GM23338 (cell line): ENCODE measurements at regions not wholly inside any gene's neighbourhood (a gene's known extent, or its start where the extent isn't known, plus 50 kb on each side); places are given as distances from the start of the nearest gene placed in this dataset.

Source experiments
- ATAC-seq: fragments of 200-7000 bp; cut with Tn5 transposase; 3 replicates; pipeline ENCODE4 v1.9.1; 2020
- DNase-seq: peaks from one replicate; pipeline ENCODE4 v3.0.0-alpha.2; 2015; ENCODE audit warnings: low spot score
- H2AFZ ChIP-seq: fragments of 200-600 bp; sonication (generic); 2 replicates; pipeline ENCODE4 v1.8.0; 2016; ENCODE audit warnings: antibody characterized with exemption, mild to moderate bottlenecking, moderate library complexity
- H3F3A ChIP-seq: fragments of 200-600 bp; sonication (generic); replicated peaks from 2 replicates; pipeline ENCODE4 v1.8.0; 2017; ENCODE audit warnings: antibody characterized with exemption, mixed run types, low read depth
- H3K27ac ChIP-seq: fragments of 200-600 bp; sonication (generic); 2 replicates; pipeline ENCODE4 v1.6.1; 2016; ENCODE audit warnings: low read depth
- H3K27me3 ChIP-seq: fragments of 200-600 bp; sonication (generic); 2 replicates; pipeline ENCODE4 v1.8.0; 2016; ENCODE audit warnings: mild to moderate bottlenecking, mixed run types, moderate library complexity; ENCODE audit not compliant: insufficient read depth
- H3K36me3 ChIP-seq: fragments of 200-600 bp; sonication (generic); 2 replicates; pipeline ENCODE4 v1.8.0; 2016; ENCODE audit warnings: mild to moderate bottlenecking; ENCODE audit not compliant: insufficient read depth
- H3K4me1 ChIP-seq: fragments of 200-600 bp; sonication (generic); 2 replicates; pipeline ENCODE4 v1.8.0; 2016; ENCODE audit warnings: mild to moderate bottlenecking, moderate library complexity; ENCODE audit not compliant: insufficient read depth
- H3K4me2 ChIP-seq: fragments of 200-600 bp; sonication (generic); 2 replicates; pipeline ENCODE4 v1.7.1; 2017; ENCODE audit warnings: mixed run types
- H3K4me3 ChIP-seq: fragments of 200-600 bp; sonication (generic); 2 replicates; pipeline ENCODE4 v1.6.1; 2016; ENCODE audit warnings: mixed run types
- H3K79me2 ChIP-seq: fragments of 200-600 bp; sonication (generic); replicated peaks from 2 replicates; pipeline ENCODE4 v1.8.0; 2017; ENCODE audit warnings: mild to moderate bottlenecking; ENCODE audit not compliant: insufficient read depth
- H3K9me2 ChIP-seq: fragments of 200-600 bp; sonication (generic); 2 replicates; pipeline ENCODE4 v1.8.0; 2017; ENCODE audit not compliant: insufficient read depth
- H4K20me1 ChIP-seq: fragments of 200-600 bp; sonication (generic); replicated peaks from 2 replicates; pipeline ENCODE4 v1.8.0; 2017; ENCODE audit warnings: mild to moderate bottlenecking; ENCODE audit not compliant: insufficient read depth
- H3K27ac Mint-ChIP-seq: 2 replicates; pipeline ENCODE4 v1.8.0; 2020; ENCODE audit warnings: inconsistent platforms, mild to moderate bottlenecking, moderate library complexity, mixed read lengths
- H3K27me3 Mint-ChIP-seq: 3 replicates; pipeline ENCODE4 v1.8.0; 2022; ENCODE audit warnings: low read depth, mild to moderate bottlenecking, moderate library complexity, mixed read lengths, inconsistent platforms; ENCODE audit not compliant: insufficient read depth, poor library complexity
- H3K36me3 Mint-ChIP-seq: 3 replicates; pipeline ENCODE4 v1.8.0; 2021; ENCODE audit warnings: low read depth, mild to moderate bottlenecking, inconsistent platforms, moderate library complexity, mixed read lengths
- H3K4me1 Mint-ChIP-seq: 3 replicates; pipeline ENCODE4 v1.8.0; 2020; ENCODE audit warnings: mild to moderate bottlenecking, inconsistent platforms, mixed read lengths
- H3K4me3 Mint-ChIP-seq: 3 replicates; pipeline ENCODE4 v1.8.0; 2021; ENCODE audit warnings: moderate library complexity, mild to moderate bottlenecking, inconsistent platforms, mixed read lengths
- H3K9me3 Mint-ChIP-seq: 3 replicates; pipeline ENCODE4 v1.8.0; 2020; ENCODE audit warnings: moderate library complexity, mild to moderate bottlenecking, inconsistent platforms, mixed read lengths
- CREB1 ChIP-seq: fragments of 250-450 bp; sonication (Bioruptor Pico); IDR thresholded peaks from 2 replicates; pipeline ENCODE4 v1.5.0; 2020; ENCODE audit warnings: low read depth, mild to moderate bottlenecking, moderate library complexity
- CTCF ChIP-seq, 2 experiments: fragments of 200-600 bp in 1 of 2; sonication (generic) in 1 of 2; conservative IDR thresholded peaks; 2 replicates each; pipeline versions ENCODE4 v1.5.1 to v1.6.1; 2016 to 2017; ENCODE audit warnings: antibody characterized with exemption in 2 of 2, low read depth in 2 of 2, mild to moderate bottlenecking in 2 of 2, moderate library complexity in 1 of 2
- ETS1 ChIP-seq: IDR thresholded peaks from 2 replicates; pipeline ENCODE4 v1.6.1; 2016; ENCODE audit warnings: antibody characterized with exemption
- EZH2 ChIP-seq: fragments of 200-600 bp; sonication (generic); IDR thresholded peaks from one replicate; pipeline ENCODE4 v1.8.0; 2017; ENCODE audit warnings: antibody characterized with exemption, mild to moderate bottlenecking, low read depth; ENCODE audit not compliant: unreplicated experiment
- EZH2phosphoT487 ChIP-seq: fragments of 200-600 bp; sonication (generic); IDR thresholded peaks from one replicate; pipeline ENCODE4 v1.8.1; 2018; ENCODE audit warnings: antibody characterized with exemption; ENCODE audit not compliant: unreplicated experiment
- JUNB ChIP-seq: IDR thresholded peaks from one replicate; pipeline ENCODE4 v1.6.1; 2016; ENCODE audit warnings: antibody characterized with exemption; ENCODE audit not compliant: unreplicated experiment
- POLR2AphosphoS5 ChIP-seq: IDR thresholded peaks from 2 replicates; pipeline ENCODE4 v1.6.1; 2016; ENCODE audit warnings: antibody characterized with exemption, low read depth
- REST ChIP-seq: IDR thresholded peaks from one replicate; pipeline ENCODE4 v1.6.1; 2018; ENCODE audit warnings: antibody characterized with exemption; ENCODE audit not compliant: unreplicated experiment
- STAT1 ChIP-seq: IDR thresholded peaks from one replicate; pipeline ENCODE4 v1.6.1; 2016; ENCODE audit warnings: antibody characterized with exemption; ENCODE audit not compliant: unreplicated experiment
- ZNF114 ChIP-seq: fragments of 250-450 bp; sonication (Bioruptor Pico); IDR thresholded peaks from 2 replicates; pipeline ENCODE4 v1.5.0; 2020; ENCODE audit warnings: mild to moderate bottlenecking, moderate library complexity
- ZNF331 ChIP-seq: fragments of 250-450 bp; sonication (Bioruptor Pico); IDR thresholded peaks from 2 replicates; pipeline ENCODE4 v1.5.0; 2020; ENCODE audit warnings: low read depth, mild to moderate bottlenecking, moderate library complexity

GRCh38 chr3:164267053-164267452 is 811.2 kb downstream of the SI start:
- no peak overlapping the region for H3K27ac Mint-ChIP-seq
- DNase-seq = no peak
- H3K36me3 ChIP-seq = no peaks in the 10 kb centered on the region
- H3F3A ChIP-seq = no peaks in the 10 kb centered on the region
- no peak overlapping the region for H3K4me3 ChIP-seq
- no peak overlapping the region for H3K4me2 ChIP-seq
- H3K4me3 Mint-ChIP-seq = no peak overlapping the region
- H3K9me2 ChIP-seq = no peaks in the 10 kb centered on the region; the same call in 1 of the 2 replicates
- H3K9me3 Mint-ChIP-seq = no peaks in the 10 kb centered on the region; the same call in 2 of the 3 replicates
- H4K20me1 ChIP-seq = no peaks in the 10 kb centered on the region
- no peaks in the 10 kb centered on the region for H3K4me1 ChIP-seq
- H3K27ac ChIP-seq = no peak overlapping the region
- no peaks in the 10 kb centered on the region for H3K27me3 Mint-ChIP-seq
- no peaks in the 10 kb centered on the region for H3K4me1 Mint-ChIP-seq
- no peaks in the 10 kb centered on the region for H3K79me2 ChIP-seq
- no peaks in the 10 kb centered on the region for H3K27me3 ChIP-seq
- no peaks in the 10 kb centered on the region for H3K36me3 Mint-ChIP-seq
- ATAC-seq = no peak
- TF ChIP-seq POLR2AphosphoS5 (no peak), JUNB (no peak), CREB1 (no peak), ZNF114 (CRISPR knock-in tag) (no peak), ETS1 (no peak), ZNF331 (CRISPR knock-in tag) (no peak), EZH2phosphoT487 (no peak), CTCF (conservative IDR thresholded peaks at IDR 0.05; ENCODE audit: low read depth in 2 of 2) (no peak), REST (no peak), STAT1 (no peak)
- H2AFZ ChIP-seq = no peak overlapping the region

- H3F3A ChIP-seq = no peaks in the 10 kb centered on the region
- Mint-ChIP-seq H3K27me3 (no peaks in the 10 kb centered on the region), H3K4me1 (no peaks in the 10 kb centered on the region), H3K36me3 (no peaks in the 10 kb centered on the region), H3K27ac (no peak overlapping the region), H3K9me3 (no peaks in the 10 kb centered on the region), H3K4me3 (no peak overlapping the region)
- DNase-seq = no peak
- H3K79me2 ChIP-seq = no peaks in the 10 kb centered on the region
- no peak overlapping the region for H3K27ac ChIP-seq
- no peaks in the 10 kb centered on the region for H3K36me3 ChIP-seq
- H3K27me3 ChIP-seq = no peaks in the 10 kb centered on the region
- no peaks in the 10 kb centered on the region for H3K4me1 ChIP-seq
- no peaks in the 10 kb centered on the region for H4K20me1 ChIP-seq
- H3K9me2 ChIP-seq = no peaks in the 10 kb centered on the region
- no peak overlapping the region for H3K4me3 ChIP-seq
- H2AFZ ChIP-seq = no peak overlapping the region
- no peak overlapping the region for H3K4me2 ChIP-seq
- ATAC-seq = no peak
- TF ChIP-seq CREB1 (no peak), ZNF331 (CRISPR knock-in tag) (no peak), ETS1 (no peak), EZH2 (no peak), CTCF (conservative IDR thresholded peaks at IDR 0.05; ENCODE audit: low read depth in 2 of 2) (no peak), ZNF114 (CRISPR knock-in tag) (no peak), JUNB (no peak), EZH2phosphoT487 (no peak)
These were observed 827.4 kb downstream of the SI start for GRCh38 chr3:164250923-164251322.
